ENCODE measurements at regions not wholly inside any gene's neighbourhood (a gene's known extent, or its start where the extent isn't known, plus 50 kb on each side); places are given as distances from the start of the nearest gene placed in this dataset.

DNA sequence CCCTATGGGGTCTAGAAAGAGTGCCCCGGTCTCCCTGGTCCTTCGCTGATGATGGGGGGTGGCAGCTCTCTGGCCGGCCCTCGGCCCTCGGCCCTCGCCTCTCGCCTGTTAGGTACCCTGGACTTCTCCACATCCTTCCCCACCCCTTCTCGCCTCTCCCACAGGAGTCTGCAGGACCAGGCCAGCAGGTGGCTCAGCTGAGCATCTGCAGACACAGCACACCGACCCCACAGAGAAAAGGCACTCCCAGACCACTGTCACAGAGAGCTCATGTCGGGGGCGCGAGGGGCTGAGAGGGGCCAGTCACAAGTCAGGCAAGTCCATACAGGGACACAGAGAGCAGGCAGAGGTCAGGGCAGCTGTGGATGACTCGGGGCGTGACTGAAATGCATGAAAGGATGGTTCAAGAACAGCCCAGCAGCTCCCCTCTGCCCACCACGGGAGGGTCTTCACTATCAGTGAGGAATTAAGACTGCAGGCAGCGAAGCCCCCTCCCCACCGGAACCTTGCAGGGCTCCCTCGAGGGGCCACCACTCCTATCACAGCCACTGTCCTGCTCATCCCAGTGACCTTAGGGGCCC, 181.7 kb upstream of the NSMCE3 start:
- no peak overlapping the region for H3K4me3 ChIP-seq (replicated peaks; ENCODE audit: low read depth, low read length)
- no peak for DNase-seq (ENCODE audit: low read depth)
- TF ChIP-seq, protein P1, sequence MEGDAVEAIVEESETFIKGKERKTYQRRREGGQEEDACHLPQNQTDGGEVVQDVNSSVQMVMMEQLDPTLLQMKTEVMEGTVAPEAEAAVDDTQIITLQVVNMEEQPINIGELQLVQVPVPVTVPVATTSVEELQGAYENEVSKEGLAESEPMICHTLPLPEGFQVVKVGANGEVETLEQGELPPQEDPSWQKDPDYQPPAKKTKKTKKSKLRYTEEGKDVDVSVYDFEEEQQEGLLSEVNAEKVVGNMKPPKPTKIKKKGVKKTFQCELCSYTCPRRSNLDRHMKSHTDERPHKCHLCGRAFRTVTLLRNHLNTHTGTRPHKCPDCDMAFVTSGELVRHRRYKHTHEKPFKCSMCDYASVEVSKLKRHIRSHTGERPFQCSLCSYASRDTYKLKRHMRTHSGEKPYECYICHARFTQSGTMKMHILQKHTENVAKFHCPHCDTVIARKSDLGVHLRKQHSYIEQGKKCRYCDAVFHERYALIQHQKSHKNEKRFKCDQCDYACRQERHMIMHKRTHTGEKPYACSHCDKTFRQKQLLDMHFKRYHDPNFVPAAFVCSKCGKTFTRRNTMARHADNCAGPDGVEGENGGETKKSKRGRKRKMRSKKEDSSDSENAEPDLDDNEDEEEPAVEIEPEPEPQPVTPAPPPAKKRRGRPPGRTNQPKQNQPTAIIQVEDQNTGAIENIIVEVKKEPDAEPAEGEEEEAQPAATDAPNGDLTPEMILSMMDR (IDR thresholded peaks at IDR 0.05; ENCODE audit: low read length, missing control alignments), result no peak

DNA sequence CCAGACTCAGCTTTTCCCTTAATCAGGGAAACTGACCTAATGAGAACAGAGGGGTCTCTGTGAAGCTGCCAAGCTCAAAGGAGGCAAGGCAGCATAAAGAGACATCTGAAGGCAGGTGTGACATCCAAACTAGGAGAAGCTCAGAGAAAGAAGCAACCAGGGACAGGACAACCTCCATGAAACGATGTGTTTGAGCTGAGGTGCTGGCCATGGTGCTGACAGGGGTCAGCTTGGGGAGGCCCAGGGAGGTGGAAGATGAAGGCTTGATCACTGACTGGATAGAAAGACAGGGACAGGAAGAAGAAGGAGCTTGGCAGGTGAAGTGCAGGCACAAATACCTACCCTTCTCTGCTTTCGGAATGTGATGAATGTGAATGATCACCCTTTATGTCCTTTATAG, 179.5 kb upstream of the NSMCE3 start:
- TF ChIP-seq, protein P1 (IDR thresholded peaks at IDR 0.05; ENCODE audit: low read length, missing control alignments), result no peak
- H3K4me3 ChIP-seq (replicated peaks; ENCODE audit: low read depth, low read length), result no peak overlapping the region

DNA sequence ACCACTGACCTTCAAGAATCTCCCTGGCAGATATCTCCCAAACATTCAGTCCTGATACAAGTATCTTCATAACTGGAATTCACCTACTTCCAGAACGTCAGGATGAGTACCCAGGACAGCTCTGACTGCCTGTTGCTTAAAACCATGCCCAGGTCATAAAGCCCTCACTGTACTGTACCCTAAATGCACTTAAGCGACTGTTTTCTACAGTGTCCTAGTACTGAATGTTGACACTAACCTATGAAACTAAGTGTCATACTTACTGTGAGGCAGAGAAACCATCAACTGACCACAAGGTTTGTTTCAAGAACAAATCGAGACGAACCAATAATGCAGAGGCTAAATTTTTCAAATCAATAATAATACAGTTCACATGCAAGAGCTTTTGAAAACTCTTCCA, 178.7 kb upstream of the NSMCE3 start:
- H3K4me3 ChIP-seq (replicated peaks; ENCODE audit: low read depth, low read length), result no peak overlapping the region
- TF ChIP-seq, protein P1 (IDR thresholded peaks at IDR 0.05; ENCODE audit: low read length, missing control alignments), result no peak
- no peak for DNase-seq (ENCODE audit: low read depth)

More for the DNA sequence above, 179.5 kb upstream of the NSMCE3 start:
- DNase-seq (ENCODE audit: low read depth), result peak; percentile 10

DNA sequence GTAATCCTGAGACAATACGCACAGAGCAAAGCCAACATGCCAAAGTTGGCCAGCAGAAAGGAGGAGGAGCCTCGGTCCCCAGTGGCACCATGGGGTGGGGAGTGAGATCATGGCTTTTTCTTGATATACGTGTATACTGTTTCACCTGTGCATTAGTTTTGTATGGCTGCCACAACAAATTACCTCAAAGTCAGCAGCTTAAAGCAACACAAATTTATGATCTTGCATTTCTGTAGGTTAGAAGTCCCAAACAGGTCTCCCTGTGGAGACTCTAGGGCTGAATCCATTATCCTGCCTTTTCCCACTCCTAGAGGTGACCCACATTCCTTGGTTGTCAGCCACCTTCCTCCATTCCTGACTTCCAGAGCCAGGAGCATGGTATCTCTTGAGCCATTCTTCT, 176.9 kb upstream of the NSMCE3 start:
- TF ChIP-seq, protein P1 (IDR thresholded peaks at IDR 0.05; ENCODE audit: low read length, missing control alignments), result no peak
- no peak overlapping the region for H3K4me3 ChIP-seq (replicated peaks; ENCODE audit: low read depth, low read length)
- DNase-seq (ENCODE audit: low read depth), result no peak

DNA sequence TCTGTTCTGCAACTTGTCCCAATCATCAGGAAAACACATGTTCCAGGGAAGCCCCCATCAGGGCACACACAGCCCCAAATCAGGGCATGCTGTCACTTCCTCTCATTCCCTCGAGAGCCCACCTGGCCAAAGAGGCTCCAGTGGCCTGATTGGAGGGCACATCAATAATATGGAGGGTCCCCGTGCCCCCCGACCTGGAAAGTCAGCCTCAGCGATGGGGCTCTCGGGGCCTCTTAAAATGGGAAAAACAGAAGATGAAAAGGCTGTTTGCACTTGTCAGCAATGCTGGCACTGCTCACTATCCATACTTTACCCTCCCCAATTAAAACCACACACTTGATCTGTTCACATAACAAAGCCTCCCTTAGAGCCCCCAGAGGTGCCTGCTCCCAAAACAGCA, 172.9 kb upstream of the NSMCE3 start:
- no peak overlapping the region for H3K4me3 ChIP-seq (replicated peaks; ENCODE audit: low read depth, low read length)
- DNase-seq (ENCODE audit: low read depth), result no peak
- TF ChIP-seq, protein P1 (IDR thresholded peaks at IDR 0.05; ENCODE audit: low read length, missing control alignments), result no peak

DNA sequence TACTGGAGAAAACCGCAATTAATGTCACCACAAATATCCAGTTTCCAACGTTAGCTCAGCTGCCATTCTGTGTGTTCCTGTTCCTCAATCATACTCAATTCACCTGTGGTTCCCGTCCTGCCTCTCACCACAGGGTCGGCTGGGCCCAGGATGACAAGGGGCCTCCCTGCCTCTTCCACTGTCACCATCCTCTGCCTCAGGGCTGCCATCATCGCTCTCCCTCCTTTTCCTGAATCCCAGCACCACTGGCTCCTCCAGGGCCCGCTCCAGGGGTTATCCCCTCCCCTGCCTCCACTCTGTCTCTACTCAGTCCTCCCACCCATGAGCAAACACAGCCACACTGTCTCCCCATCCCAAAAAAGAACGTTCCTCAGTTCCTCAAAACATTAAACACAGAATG, 170.9 kb upstream of the NSMCE3 start:
- TF ChIP-seq, protein P1 (IDR thresholded peaks at IDR 0.05; ENCODE audit: low read length, missing control alignments), result no peak
- H3K4me3 ChIP-seq (replicated peaks; ENCODE audit: low read depth, low read length), result no peak overlapping the region
- DNase-seq (ENCODE audit: low read depth), result no peak

DNA sequence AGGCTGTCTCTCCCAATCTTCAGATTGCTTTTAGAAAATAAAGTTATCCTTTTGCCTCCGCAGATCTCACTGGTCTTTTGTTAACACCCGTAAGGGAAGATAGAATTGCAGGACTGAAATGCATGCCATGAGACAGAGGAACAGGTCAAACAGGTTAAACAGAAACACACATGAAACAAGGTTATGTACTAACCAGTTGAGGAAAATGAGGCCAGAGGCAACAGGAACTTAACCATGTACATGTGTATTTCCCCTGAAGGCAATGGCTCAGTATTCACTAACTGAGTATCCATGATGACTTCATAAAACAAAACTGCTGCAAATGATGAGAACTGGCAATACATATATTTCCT, 169.1 kb upstream of the NSMCE3 start:
- TF ChIP-seq, protein P1 (IDR thresholded peaks at IDR 0.05; ENCODE audit: low read length, missing control alignments), result no peak
- no peak overlapping the region for H3K4me3 ChIP-seq (replicated peaks; ENCODE audit: low read depth, low read length)
- no peak for DNase-seq (ENCODE audit: low read depth)

Measured in fibroblast of pulmonary artery (primary cell).